ENCODE measurements at regions not wholly inside any gene's neighbourhood (a gene's known extent, or its start where the extent isn't known, plus 50 kb on each side); places are given as distances from the start of the nearest gene placed in this dataset.

- Histone ChIP-seq H3K27ac (ENCODE audit: low read depth, low read length) (no peak overlapping the region), H3K27me3 (replicated peaks in 1 of 4; ENCODE audit: control insufficient read depth in 3 of 4, extremely low read depth in 1 of 4, insufficient read depth in 3 of 4, low read length in 3 of 4) (no peaks in the 10 kb centered on the region), H3K56ac (replicated peaks; ENCODE audit: insufficient read length, low read depth, low read length) (no peak overlapping the region), H2BK12ac (ENCODE audit: low read depth, low read length) (no peak overlapping the region), H4K5ac (ENCODE audit: insufficient read length, low read depth, low read length) (no peak overlapping the region), H2AFZ (ENCODE audit: low read length) (no peak overlapping the region), H3K9ac (replicated peaks in 1 of 4; ENCODE audit: extremely low read depth in 1 of 4, low read depth in 3 of 4, low read length in 3 of 4) (no peak overlapping the region), H2AK5ac (ENCODE audit: low read depth, low read length) (no peak overlapping the region), H3K14ac (ENCODE audit: insufficient read length) (no peak overlapping the region), H3K4me3 (ENCODE audit: extremely low read depth in 1 of 4, insufficient read depth in 2 of 4, low read depth in 3 of 4, low read length in 4 of 4) (no peak overlapping the region), H2BK15ac (ENCODE audit: low read length) (no peak overlapping the region), H4K8ac (ENCODE audit: extremely low read depth, insufficient read depth, low read length) (no peak overlapping the region), H3K9me3 (ENCODE audit: insufficient read depth in 2 of 2, low read depth in 1 of 2, low read length in 1 of 2) (no peaks in the 10 kb centered on the region; a peak in 1 of 4 replicates), H2BK120ac (replicated peaks; ENCODE audit: low read depth, low read length) (no peak overlapping the region), H4K91ac (replicated peaks; ENCODE audit: insufficient read length, low read length) (no peak overlapping the region), H3K4me2 (ENCODE audit: insufficient read depth in 1 of 2, low read depth in 2 of 2, low read length in 2 of 2) (no peak overlapping the region), H2BK20ac (ENCODE audit: low read length) (no peak overlapping the region), H3K23me2 (ENCODE audit: low read depth, low read length) (no peaks in the 10 kb centered on the region), H4K20me1 (replicated peaks in 1 of 2; ENCODE audit: control insufficient read depth in 1 of 2, insufficient read depth in 2 of 2, low read length in 2 of 2) (no peaks in the 10 kb centered on the region), H3K18ac (ENCODE audit: extremely low read depth, low read length) (no peak overlapping the region), H3K4me1 (replicated peaks in 1 of 4; ENCODE audit: control insufficient read depth in 3 of 4, insufficient read depth in 4 of 4, low read length in 3 of 4) (no peaks in the 10 kb centered on the region), H2BK5ac (ENCODE audit: low read depth, low read length) (no peak overlapping the region), H3K4ac (replicated peaks; ENCODE audit: insufficient read length, low read depth, low read length) (no peak overlapping the region), H3K36me3 (ENCODE audit: control insufficient read depth in 2 of 4, insufficient read depth in 4 of 4, low read length in 3 of 4) (no peaks in the 10 kb centered on the region; a peak in 2 of 8 replicates), H3K79me1 (ENCODE audit: low read depth, low read length) (no peaks in the 10 kb centered on the region), H3K79me2 (ENCODE audit: control insufficient read depth in 1 of 2, insufficient read depth in 2 of 2, low read length in 2 of 2) (no peaks in the 10 kb centered on the region), H3K23ac (ENCODE audit: insufficient read length) (no peak overlapping the region)
- DNase-seq (ENCODE audit: low read depth in 1 of 2, low spot score in 2 of 2) (no peak), FAIRE-seq (no peak)
- CTCF ChIA-PET (ENCODE audit: partially characterized antibody) = no interaction called here
- POLR2A ChIA-PET (ENCODE audit: partially characterized antibody) = no interaction called here
- 77% methylated on average over 3 of the region's 3 CpGs; no CpG with 5 or more reads in 1 of the 2 experiments for WGBS, 2 experiments (ENCODE audit: extremely low coverage in 1 of 2, insufficient coverage in 1 of 2, insufficient read length in 1 of 2, insufficient replicate concordance in 2 of 2, low coverage in 1 of 2, low lambda C conversion rate in 2 of 2, missing lambda C conversion rate in 1 of 2)
- no peak for TF ChIP-seq E2F6 (IDR thresholded peaks at IDR 0.05)
- TF ChIP-seq CHD2 (IDR thresholded peaks at IDR 0.05; ENCODE audit: low read length) = no peak
- no peak for TF ChIP-seq RBBP5 (IDR thresholded peaks at IDR 0.05; ENCODE audit: borderline replicate concordance, low read depth, low read length)
Measured at GRCh38 chr10:111478651-111479050, 401.8 kb downstream of the ADRA2A start.

Data from H1 (cell line).